SK-N-SH treated with all-trans-retinoic acid at 6 μM for 48 hours (cell line): ENCODE measurements at regions not wholly inside any gene's neighbourhood (a gene's known extent, or its start where the extent isn't known, plus 50 kb on each side); places are given as distances from the start of the nearest gene placed in this dataset.

Experiments
- CREB5 ChIP-seq: fragments of 250-450 bp; sonication (Bioruptor Pico); IDR thresholded peaks from 2 replicates; pipeline ENCODE4 v1.5.1; 2020; ENCODE audit warnings: low read depth, mild to moderate bottlenecking, moderate library complexity
- PATZ1 ChIP-seq: fragments of 250-450 bp; sonication (Bioruptor Pico); IDR thresholded peaks from 2 replicates; pipeline ENCODE4 v1.8.0; 2020; ENCODE audit warnings: mild to moderate bottlenecking, moderate library complexity, borderline replicate concordance
- TCF4 ChIP-seq: fragments of 250-450 bp; sonication (Bioruptor Pico); IDR thresholded peaks from 2 replicates; pipeline ENCODE4 v1.8.0; 2021; ENCODE audit warnings: mild to moderate bottlenecking, moderate library complexity, borderline replicate concordance
- ZFP3 ChIP-seq: fragments of 250-450 bp; sonication (Bioruptor Pico); IDR thresholded peaks from 2 replicates; pipeline ENCODE4 v1.5.0; 2020; ENCODE audit warnings: mild to moderate bottlenecking, moderate library complexity
- TF ChIP-seq, protein P1 (sequence below): fragments of 250-450 bp; sonication (Bioruptor Pico); IDR thresholded peaks from 2 replicates; pipeline ENCODE4 v1.8.0; 2021; ENCODE audit warnings: low read depth, mild to moderate bottlenecking, moderate library complexity, borderline replicate concordance

- TF ChIP-seq CREB5 (CRISPR knock-in tag), result no peak
- no peak for TF ChIP-seq PATZ1 (CRISPR knock-in tag)
- TF ChIP-seq, protein P1, sequence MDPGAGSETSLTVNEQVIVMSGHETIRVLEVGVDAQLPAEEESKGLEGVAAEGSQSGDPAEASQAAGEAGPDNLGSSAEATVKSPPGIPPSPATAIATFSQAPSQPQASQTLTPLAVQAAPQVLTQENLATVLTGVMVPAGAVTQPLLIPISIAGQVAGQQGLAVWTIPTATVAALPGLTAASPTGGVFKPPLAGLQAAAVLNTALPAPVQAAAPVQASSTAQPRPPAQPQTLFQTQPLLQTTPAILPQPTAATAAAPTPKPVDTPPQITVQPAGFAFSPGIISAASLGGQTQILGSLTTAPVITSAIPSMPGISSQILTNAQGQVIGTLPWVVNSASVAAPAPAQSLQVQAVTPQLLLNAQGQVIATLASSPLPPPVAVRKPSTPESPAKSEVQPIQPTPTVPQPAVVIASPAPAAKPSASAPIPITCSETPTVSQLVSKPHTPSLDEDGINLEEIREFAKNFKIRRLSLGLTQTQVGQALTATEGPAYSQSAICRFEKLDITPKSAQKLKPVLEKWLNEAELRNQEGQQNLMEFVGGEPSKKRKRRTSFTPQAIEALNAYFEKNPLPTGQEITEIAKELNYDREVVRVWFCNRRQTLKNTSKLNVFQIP (CRISPR knock-in tag), result no peak
- TF ChIP-seq ZFP3, result no peak
- TF ChIP-seq TCF4 (CRISPR knock-in tag), result no peak
These were observed 871.1 kb downstream of the PDCD6IP start for GRCh38 chr3:34669490-34669889.
